ENCODE measurements at regions not wholly inside any gene's neighbourhood (a gene's known extent, or its start where the extent isn't known, plus 50 kb on each side); places are given as distances from the start of the nearest gene placed in this dataset.

DNA sequence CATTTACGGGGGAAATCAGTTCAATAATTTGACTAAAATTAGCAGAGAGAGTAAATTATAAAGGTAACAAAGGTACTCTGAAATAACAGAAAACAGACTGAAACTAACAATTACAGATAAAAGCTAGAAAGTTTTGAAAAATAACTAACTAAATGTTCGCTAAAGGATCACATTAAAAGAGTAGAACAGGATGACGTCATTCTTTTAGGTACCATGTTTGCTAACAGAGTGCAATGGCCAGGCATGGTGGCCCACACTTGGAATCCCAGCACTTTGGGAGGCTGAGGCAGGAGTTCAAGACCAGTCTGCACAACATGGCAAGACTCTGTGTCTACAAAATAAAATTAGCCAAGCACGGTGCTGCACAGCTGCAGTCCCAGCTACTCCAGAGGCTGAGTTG, 212.3 kb upstream of the CDYL start:
- TF ChIP-seq CTCF (IDR thresholded peaks at IDR 0.05): no peak
- TF ChIP-seq POLR2A (IDR thresholded peaks at IDR 0.05): no peak
- no peak for TF ChIP-seq EP300 (IDR thresholded peaks at IDR 0.05)
- TF ChIP-seq POLR2AphosphoS5 (IDR thresholded peaks at IDR 0.05): no peak

Measured in gastroesophageal sphincter (tissue), 3 donors.